AG04450 (cell line): ENCODE measurements at regions not wholly inside any gene's neighbourhood (a gene's known extent, or its start where the extent isn't known, plus 50 kb on each side); places are given as distances from the start of the nearest gene placed in this dataset.

Experiments
- CTCF ChIA-PET: fragments of 300-600, 350-600 bp; formaldehyde crosslinking; extraction: SDS; loops from one replicate; lab custom pipeline; 2022; ENCODE audit warnings: antibody characterized with exemption, inconsistent platforms; lab: Charles Lee
- POLR2A ChIA-PET: fragments of 350-600 bp; formaldehyde crosslinking; extraction: SDS; loops from one replicate; lab custom pipeline; 2021; ENCODE audit warnings: antibody characterized with exemption, inconsistent platforms; lab: Yijun Ruan, JAX
- DNase-seq: peaks from one replicate; pipeline ENCODE4 v3.0.0-alpha.2; 2011; ENCODE audit warnings: low read depth, low spot score
- H3K27ac ChIP-seq: one replicate; pipeline ENCODE4 v1.5.1; 2012; ENCODE audit warnings: low read depth, low read length, control low read depth
- H3K27me3 ChIP-seq: one replicate; pipeline ENCODE4 v1.6.0; 2012; ENCODE audit warnings: low read length; ENCODE audit not compliant: control insufficient read depth, insufficient read depth
- H3K4me3 ChIP-seq: 2 replicates; pipeline ENCODE4 v1.5.1; 2011; ENCODE audit warnings: mild to moderate bottlenecking, low read depth, low read length, control low read depth
- H3K9me3 ChIP-seq: 2 replicates; pipeline ENCODE4 v1.5.1; 2012; ENCODE audit warnings: low read length; ENCODE audit not compliant: control insufficient read depth, insufficient read depth
- TF ChIP-seq, protein P1 (sequence below): IDR thresholded peaks from 2 replicates; pipeline ENCODE4 v1.5.1; 2011; ENCODE audit warnings: low read depth, low read length, control low read depth, inconsistent platforms

DNA sequence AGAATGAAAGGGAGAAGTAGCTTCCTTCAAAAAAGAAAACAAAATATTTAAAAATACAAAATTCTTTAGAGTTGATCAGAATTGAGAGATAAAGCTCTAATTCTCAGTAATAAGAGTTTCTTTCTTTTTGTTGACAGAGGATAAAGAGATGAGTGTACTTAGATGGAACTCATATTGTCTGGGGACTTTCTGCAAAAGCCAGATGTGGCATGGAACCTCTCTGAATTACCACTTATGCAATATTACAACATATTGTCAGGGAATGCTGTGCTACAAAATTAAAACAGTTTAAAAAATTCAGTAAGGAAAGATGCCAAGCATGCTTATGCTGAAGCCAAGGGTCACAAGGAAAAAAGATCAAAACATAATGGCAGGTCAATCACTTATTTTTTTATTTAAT, 386.6 kb upstream of the LRATD1 start:
- CTCF ChIA-PET = no interaction called here
- POLR2A ChIA-PET = no interaction called here

GRCh38 chr2:14255135-14255820, 377.2 kb upstream of the LRATD1 start:
- ChIA-PET POLR2A (no interaction called here), CTCF (no interaction called here)
- Histone ChIP-seq H3K27me3 (no peaks in the 10 kb centered on the region), H3K4me3 (no peak overlapping the region), H3K27ac (no peak overlapping the region), H3K9me3 (peaks cover 10% of the 10 kb centered on the region)
- TF ChIP-seq, protein P1, sequence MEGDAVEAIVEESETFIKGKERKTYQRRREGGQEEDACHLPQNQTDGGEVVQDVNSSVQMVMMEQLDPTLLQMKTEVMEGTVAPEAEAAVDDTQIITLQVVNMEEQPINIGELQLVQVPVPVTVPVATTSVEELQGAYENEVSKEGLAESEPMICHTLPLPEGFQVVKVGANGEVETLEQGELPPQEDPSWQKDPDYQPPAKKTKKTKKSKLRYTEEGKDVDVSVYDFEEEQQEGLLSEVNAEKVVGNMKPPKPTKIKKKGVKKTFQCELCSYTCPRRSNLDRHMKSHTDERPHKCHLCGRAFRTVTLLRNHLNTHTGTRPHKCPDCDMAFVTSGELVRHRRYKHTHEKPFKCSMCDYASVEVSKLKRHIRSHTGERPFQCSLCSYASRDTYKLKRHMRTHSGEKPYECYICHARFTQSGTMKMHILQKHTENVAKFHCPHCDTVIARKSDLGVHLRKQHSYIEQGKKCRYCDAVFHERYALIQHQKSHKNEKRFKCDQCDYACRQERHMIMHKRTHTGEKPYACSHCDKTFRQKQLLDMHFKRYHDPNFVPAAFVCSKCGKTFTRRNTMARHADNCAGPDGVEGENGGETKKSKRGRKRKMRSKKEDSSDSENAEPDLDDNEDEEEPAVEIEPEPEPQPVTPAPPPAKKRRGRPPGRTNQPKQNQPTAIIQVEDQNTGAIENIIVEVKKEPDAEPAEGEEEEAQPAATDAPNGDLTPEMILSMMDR = no peak
- no peak for DNase-seq

More for the DNA sequence above, 386.6 kb upstream of the LRATD1 start:
- no peak for DNase-seq
- no peak overlapping the region for H3K4me3 ChIP-seq
- no peaks in the 10 kb centered on the region for H3K27me3 ChIP-seq
- TF ChIP-seq, protein P1 = no peak
- peaks cover 6% of the 10 kb centered on the region for H3K9me3 ChIP-seq
- H3K27ac ChIP-seq = no peak overlapping the region

DNA sequence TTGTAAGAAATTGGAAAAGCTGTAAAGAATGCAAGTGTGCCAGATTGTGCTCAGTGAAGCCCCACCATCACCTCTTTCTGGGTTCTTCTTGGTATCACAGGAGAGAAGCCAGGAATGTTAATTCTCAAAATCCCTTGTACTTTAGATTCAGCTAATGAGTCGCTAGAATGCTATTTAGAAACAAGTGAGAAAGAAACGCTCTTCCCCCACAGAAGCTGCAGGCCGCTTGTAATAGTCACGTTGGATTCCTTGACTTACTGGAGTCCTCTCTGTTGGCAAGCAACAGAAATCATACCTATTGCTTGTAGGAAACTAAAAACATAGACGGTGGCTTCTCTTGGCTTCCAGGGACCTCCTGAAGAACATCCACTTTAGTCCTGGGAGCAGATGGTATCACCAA, 375.6 kb upstream of the LRATD1 start:
- Histone ChIP-seq H3K4me3 (no peak overlapping the region), H3K27ac (no peak overlapping the region), H3K9me3 (peaks cover 10% of the 10 kb centered on the region), H3K27me3 (no peaks in the 10 kb centered on the region)
- DNase-seq = no peak
- ChIA-PET CTCF (no interaction called here), POLR2A (no interaction called here)
- TF ChIP-seq, protein P1 = no peak

- H3K4me3 ChIP-seq = no peak overlapping the region
- TF ChIP-seq, protein P1 = no peak
- no peaks in the 10 kb centered on the region for H3K27me3 ChIP-seq
- no peak for DNase-seq
- ChIA-PET POLR2A (no interaction called here), CTCF (no interaction called here)
- peaks cover 10% of the 10 kb centered on the region for H3K9me3 ChIP-seq
- no peak overlapping the region for H3K27ac ChIP-seq
Measured at GRCh38 chr2:14257801-14258507, 374.6 kb upstream of the LRATD1 start.

GRCh38 chr2:14261771-14262170, 370.7 kb upstream of the LRATD1 start:
- POLR2A ChIA-PET = no interaction called here

More at GRCh38 chr2:14261771-14262170, 370.7 kb upstream of the LRATD1 start:
- TF ChIP-seq, protein P1 = no peak
- CTCF ChIA-PET = no interaction called here
- Histone ChIP-seq H3K9me3 (no peaks in the 10 kb centered on the region), H3K27ac (no peak overlapping the region), H3K4me3 (no peak overlapping the region), H3K27me3 (no peaks in the 10 kb centered on the region)
- DNase-seq = no peak
